ENCODE measurements at regions not wholly inside any gene's neighbourhood (a gene's known extent, or its start where the extent isn't known, plus 50 kb on each side); places are given as distances from the start of the nearest gene placed in this dataset.

DNA sequence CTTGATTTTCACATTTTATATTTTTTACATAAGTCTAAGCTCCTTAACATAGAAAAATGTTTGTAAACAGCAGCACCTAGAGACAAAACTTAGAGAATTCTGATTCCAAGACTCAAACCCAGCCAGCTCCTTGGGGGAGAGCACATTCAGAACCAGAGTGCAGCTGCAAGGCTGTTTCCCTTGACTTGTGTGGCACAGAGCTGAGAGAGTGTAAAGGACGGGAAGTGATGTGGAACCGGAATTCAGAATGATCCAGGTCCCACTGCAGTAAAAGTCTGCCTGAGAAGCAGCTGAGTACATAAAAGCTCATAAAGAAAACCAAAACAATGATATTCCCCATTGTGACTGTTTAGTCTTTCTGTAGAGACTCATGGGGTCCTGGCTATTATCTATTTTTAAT, 713.8 kb downstream of the RAB28 start:
- no peak for DNase-seq (ENCODE audit: low spot score)
- H3K27ac ChIP-seq: no peak overlapping the region
- TF ChIP-seq, protein P1, sequence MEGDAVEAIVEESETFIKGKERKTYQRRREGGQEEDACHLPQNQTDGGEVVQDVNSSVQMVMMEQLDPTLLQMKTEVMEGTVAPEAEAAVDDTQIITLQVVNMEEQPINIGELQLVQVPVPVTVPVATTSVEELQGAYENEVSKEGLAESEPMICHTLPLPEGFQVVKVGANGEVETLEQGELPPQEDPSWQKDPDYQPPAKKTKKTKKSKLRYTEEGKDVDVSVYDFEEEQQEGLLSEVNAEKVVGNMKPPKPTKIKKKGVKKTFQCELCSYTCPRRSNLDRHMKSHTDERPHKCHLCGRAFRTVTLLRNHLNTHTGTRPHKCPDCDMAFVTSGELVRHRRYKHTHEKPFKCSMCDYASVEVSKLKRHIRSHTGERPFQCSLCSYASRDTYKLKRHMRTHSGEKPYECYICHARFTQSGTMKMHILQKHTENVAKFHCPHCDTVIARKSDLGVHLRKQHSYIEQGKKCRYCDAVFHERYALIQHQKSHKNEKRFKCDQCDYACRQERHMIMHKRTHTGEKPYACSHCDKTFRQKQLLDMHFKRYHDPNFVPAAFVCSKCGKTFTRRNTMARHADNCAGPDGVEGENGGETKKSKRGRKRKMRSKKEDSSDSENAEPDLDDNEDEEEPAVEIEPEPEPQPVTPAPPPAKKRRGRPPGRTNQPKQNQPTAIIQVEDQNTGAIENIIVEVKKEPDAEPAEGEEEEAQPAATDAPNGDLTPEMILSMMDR (IDR thresholded peaks at IDR 0.05): no peak
- no peak overlapping the region for H3K4me3 ChIP-seq

DNA sequence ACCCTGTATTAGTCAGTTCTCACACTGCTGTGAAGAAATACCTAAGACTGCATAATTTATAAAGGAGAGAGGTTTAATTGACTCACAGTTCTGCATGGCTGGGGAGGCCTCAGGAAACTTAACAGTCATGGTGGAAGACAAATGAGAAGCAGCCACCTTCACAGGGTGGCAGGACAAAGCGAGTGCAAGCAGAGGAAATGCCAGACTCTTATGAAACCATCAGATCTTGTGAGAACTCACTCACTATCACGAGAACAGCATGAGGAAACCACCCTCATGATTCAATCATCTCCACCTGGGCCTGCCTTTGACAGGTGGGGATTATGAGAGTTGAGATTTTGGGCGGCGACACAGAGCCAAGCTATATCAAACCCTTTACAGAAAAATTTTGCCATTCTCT, 722.4 kb downstream of the RAB28 start:
- DNase-seq (ENCODE audit: low spot score): no peak
- H3K27ac ChIP-seq: no peak overlapping the region
- TF ChIP-seq, protein P1 (IDR thresholded peaks at IDR 0.05): no peak
- no peak overlapping the region for H3K4me3 ChIP-seq

DNA sequence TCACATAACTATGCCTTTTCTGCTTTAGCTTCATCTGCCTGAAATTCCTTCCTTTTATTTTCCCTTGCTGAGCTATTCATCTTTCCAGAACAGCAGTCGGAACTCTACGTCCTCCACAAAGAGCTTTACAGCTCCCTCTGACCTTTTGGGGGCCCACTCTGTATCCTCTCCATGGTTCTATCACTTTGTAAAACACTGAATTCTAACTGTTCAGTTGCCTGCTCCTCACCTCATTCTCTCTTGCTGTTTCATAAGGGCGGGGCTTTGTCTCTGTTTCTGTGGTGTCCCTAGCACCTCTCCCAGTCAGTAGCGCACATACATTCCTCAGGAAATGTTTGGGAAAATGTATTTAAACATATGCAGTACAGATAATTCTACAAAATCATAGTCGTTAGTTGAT, 737.0 kb downstream of the RAB28 start:
- Histone ChIP-seq H3K27ac (no peak overlapping the region), H3K4me3 (no peak overlapping the region)
- DNase-seq (ENCODE audit: low spot score): no peak
- TF ChIP-seq, protein P1 (IDR thresholded peaks at IDR 0.05): no peak

DNA sequence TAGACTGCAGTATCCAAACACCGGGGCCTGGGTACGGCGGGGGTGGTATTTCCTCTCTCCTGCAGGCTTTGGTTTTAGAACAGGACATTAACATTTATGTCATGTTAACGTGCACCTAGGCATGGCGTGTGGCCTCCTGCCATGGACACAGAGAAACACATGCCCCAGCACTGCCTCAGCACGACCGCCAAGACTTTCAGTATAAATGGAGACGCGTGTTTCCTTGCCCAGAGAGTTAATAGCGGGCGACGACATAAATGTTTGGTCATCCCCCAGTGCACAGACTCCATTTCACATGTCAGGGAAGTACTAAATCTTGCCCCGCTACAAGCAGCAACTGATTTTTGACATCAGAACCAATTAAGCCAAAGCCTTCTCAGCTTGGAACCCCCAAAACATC, 737.9 kb downstream of the RAB28 start:
- Histone ChIP-seq H3K27ac (no peak overlapping the region), H3K4me3 (no peak overlapping the region)
- TF ChIP-seq, protein P1 (IDR thresholded peaks at IDR 0.05): no peak
- no peak for DNase-seq (ENCODE audit: low spot score)

DNA sequence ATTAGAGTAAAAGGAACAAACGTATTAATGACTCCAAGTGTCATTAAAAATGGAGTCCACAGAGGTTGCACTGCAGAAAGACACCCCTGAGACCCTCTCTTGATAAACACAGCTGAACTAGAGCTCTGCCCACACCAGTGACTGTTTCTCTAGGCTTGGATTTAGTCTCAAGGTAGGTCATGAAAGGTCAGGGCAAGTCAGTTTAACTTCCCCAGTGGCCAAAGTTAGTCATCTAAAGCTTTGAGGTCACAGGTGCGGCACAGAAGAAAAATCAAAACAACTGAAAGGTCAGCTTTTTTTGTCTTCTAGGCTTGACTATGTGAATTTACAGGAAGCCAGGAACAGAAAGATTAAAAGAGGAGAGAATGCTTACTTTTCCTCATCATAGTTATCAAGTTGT, 749.6 kb downstream of the RAB28 start:
- DNase-seq (ENCODE audit: low spot score): no peak
- TF ChIP-seq, protein P1 (IDR thresholded peaks at IDR 0.05): no peak
- Histone ChIP-seq H3K27ac (no peak overlapping the region), H3K4me3 (no peak overlapping the region)

DNA sequence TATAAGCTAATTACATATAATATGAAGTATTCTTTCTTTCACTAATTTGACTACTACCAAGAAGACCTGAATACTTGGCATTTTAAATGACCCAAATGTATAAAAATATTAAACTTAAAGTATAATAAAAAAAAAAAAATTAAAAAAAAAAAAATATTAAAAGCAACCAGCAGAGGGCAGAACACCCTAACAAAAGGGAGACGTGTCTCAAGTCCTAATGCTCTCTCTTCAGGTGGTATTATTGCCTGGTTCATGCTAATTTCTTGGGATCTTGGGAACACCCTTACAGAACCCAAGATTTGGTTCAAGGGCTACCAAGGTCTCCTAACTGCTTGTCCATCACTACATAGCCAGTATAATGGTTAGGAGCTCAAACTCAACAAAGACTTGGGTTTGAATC, 754.8 kb downstream of the RAB28 start:
- no peak for DNase-seq (ENCODE audit: low spot score)
- no peak overlapping the region for H3K4me3 ChIP-seq
- H3K27ac ChIP-seq: no peak overlapping the region
- TF ChIP-seq, protein P1 (IDR thresholded peaks at IDR 0.05): no peak

DNA sequence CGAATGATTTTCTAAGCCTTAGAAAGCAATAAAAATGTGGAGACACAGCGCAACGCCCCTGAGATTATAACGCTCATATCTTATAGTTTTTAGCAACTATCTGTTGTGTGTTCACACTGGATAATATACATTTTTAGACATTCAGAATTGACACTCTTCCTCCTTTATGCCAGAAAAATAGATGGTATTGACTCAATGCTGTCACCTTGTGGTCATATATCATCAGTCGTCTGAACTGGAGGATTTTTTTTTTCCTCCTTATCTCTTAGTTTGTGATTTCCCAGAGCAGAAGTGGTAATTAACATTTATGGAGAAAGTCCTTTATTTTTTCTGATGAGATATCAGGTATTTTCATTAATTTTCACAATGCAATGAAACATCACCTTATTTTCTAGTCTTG, 759.6 kb downstream of the RAB28 start:
- H3K27ac ChIP-seq: no peak overlapping the region
- H3K4me3 ChIP-seq: peak overlapping the region; percentile 43
- TF ChIP-seq, protein P1 (IDR thresholded peaks at IDR 0.05): peak; percentile 7
- no peak for DNase-seq (ENCODE audit: low spot score)
